ENCODE measurements at regions not wholly inside any gene's neighbourhood (a gene's known extent, or its start where the extent isn't known, plus 50 kb on each side); places are given as distances from the start of the nearest gene placed in this dataset.

DNA sequence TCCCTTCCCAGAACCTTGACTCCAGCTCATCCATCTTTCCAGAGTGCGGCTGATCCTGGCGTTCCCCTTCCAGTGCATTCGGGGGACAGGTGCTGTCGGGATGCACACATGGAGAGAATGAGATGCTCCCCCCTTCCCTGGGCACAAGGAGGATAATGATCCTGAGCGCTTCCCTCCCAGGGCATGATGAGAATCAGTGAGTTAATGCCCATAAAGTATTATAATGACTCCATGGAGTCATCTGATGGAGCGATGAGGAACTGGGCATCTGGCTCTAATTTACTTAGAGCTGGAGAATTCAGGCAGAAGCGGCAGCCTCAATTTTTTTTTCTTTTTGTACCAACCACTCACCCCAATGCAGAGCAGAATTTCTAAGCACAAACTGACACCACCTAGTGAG is 79.6 kb upstream of the SKOR2 start:
- Histone ChIP-seq H3K9me2 (no peaks in the 10 kb centered on the region), H4K20me1 (ENCODE audit: insufficient read depth) (no peaks in the 10 kb centered on the region), H3K36me3 (replicated peaks in 1 of 2; ENCODE audit: control insufficient read depth in 1 of 2, insufficient read depth in 2 of 2, low read length in 1 of 2) (no peaks in the 10 kb centered on the region), H3K9ac (no peak overlapping the region), H3K4me2 (no peak overlapping the region), H3K27ac (ENCODE audit: low read depth in 2 of 2, low read length in 1 of 2) (no peak overlapping the region), H3F3A (replicated peaks; ENCODE audit: insufficient read depth) (no peaks in the 10 kb centered on the region), H3K79me2 (ENCODE audit: insufficient read depth) (no peaks in the 10 kb centered on the region), H3K27me3 (ENCODE audit: insufficient read depth) (no peaks in the 10 kb centered on the region), H3K9me3 (no peaks in the 10 kb centered on the region), H3K4me1 (ENCODE audit: control insufficient read depth in 1 of 2, insufficient read depth in 2 of 2, low read depth in 1 of 2, low read length in 1 of 2) (peaks cover 0 to 10% of the 10 kb centered on the region in 2 experiments; a peak in 1 of 4 replicates), H3K4me3 (ENCODE audit: low read depth in 2 of 2, low read length in 1 of 2) (no peak overlapping the region), H2AFZ (ENCODE audit: low read depth) (no peak overlapping the region)
- DNase-seq, result peak; percentile 73
- ChIA-PET POLR2A (no interaction called here), CTCF (interaction anchor here (1.2 kb wide), 1 partner anchor 418 kb away, joined by 5 read pairs; no protein-coding TSS in a partner anchor)
- TF ChIP-seq RCOR1 (IDR thresholded peaks at IDR 0.05; ENCODE audit: low read length) (peak; percentile 77), CHD2 (IDR thresholded peaks at IDR 0.05; ENCODE audit: low read length, partially characterized antibody) (peak; percentile 41), GATA2 (CRISPR knock-in tag; IDR thresholded peaks at IDR 0.05) (peak; percentile 75), RAD21 (IDR thresholded peaks at IDR 0.05; ENCODE audit: low read length) (peak; percentile 12; the same call in 1 of the 2 replicates), RXRA (IDR thresholded peaks at IDR 0.05; ENCODE audit: borderline replicate concordance, low read depth) (no peak), TCF12 (IDR thresholded peaks at IDR 0.05) (no peak), ZBTB33 (IDR thresholded peaks at IDR 0.05; ENCODE audit: borderline replicate concordance, low read depth) (no peak), EP300 (IDR thresholded peaks at IDR 0.05; ENCODE audit: borderline replicate concordance in 1 of 2, low read depth in 1 of 2, low read length in 1 of 2) (peak in 1 of 2 experiments; percentile 57; a peak in 1 of 4 replicates), RFX5 (IDR thresholded peaks at IDR 0.05; ENCODE audit: low read length) (no peak), POLR2AphosphoS5 (IDR thresholded peaks at IDR 0.05; ENCODE audit: low read depth, low read length) (no peak), MXI1 (IDR thresholded peaks at IDR 0.05; ENCODE audit: low read depth, low read length) (no peak), TAF1 (IDR thresholded peaks at IDR 0.05; ENCODE audit: borderline replicate concordance, low read depth, low read length) (no peak)
- TF ChIP-seq, protein P1, sequence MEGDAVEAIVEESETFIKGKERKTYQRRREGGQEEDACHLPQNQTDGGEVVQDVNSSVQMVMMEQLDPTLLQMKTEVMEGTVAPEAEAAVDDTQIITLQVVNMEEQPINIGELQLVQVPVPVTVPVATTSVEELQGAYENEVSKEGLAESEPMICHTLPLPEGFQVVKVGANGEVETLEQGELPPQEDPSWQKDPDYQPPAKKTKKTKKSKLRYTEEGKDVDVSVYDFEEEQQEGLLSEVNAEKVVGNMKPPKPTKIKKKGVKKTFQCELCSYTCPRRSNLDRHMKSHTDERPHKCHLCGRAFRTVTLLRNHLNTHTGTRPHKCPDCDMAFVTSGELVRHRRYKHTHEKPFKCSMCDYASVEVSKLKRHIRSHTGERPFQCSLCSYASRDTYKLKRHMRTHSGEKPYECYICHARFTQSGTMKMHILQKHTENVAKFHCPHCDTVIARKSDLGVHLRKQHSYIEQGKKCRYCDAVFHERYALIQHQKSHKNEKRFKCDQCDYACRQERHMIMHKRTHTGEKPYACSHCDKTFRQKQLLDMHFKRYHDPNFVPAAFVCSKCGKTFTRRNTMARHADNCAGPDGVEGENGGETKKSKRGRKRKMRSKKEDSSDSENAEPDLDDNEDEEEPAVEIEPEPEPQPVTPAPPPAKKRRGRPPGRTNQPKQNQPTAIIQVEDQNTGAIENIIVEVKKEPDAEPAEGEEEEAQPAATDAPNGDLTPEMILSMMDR (IDR thresholded peaks at IDR 0.05), result no peak
- 5% methylated on average over 7 of the region's 7 CpGs for WGBS (ENCODE audit: low lambda C conversion rate)

GRCh38 chr18:47323158-47323557 is 71.7 kb upstream of the SKOR2 start:
- Histone ChIP-seq H3K9me3 (no peaks in the 10 kb centered on the region), H3K4me1 (ENCODE audit: control insufficient read depth in 1 of 2, insufficient read depth in 2 of 2, low read depth in 1 of 2, low read length in 1 of 2) (no peaks in the 10 kb centered on the region), H3K9me2 (no peaks in the 10 kb centered on the region), H2AFZ (ENCODE audit: low read depth) (no peak overlapping the region), H3K79me2 (ENCODE audit: insufficient read depth) (no peaks in the 10 kb centered on the region), H4K20me1 (ENCODE audit: insufficient read depth) (no peaks in the 10 kb centered on the region), H3K9ac (no peak overlapping the region), H3K27me3 (ENCODE audit: insufficient read depth) (no peaks in the 10 kb centered on the region), H3K27ac (ENCODE audit: low read depth in 2 of 2, low read length in 1 of 2) (no peak overlapping the region), H3F3A (replicated peaks; ENCODE audit: insufficient read depth) (no peaks in the 10 kb centered on the region), H3K36me3 (replicated peaks in 1 of 2; ENCODE audit: control insufficient read depth in 1 of 2, insufficient read depth in 2 of 2, low read length in 1 of 2) (no peaks in the 10 kb centered on the region), H3K4me2 (no peak overlapping the region), H3K4me3 (ENCODE audit: low read depth in 2 of 2, low read length in 1 of 2) (no peak overlapping the region)
- CTCF ChIA-PET, result interaction anchor here (1.0 kb wide), 1 partner anchor 18 kb away, joined by 3 read pairs; no protein-coding TSS in a partner anchor
- DNase-seq, result no peak
- WGBS (ENCODE audit: low lambda C conversion rate), result 32% methylated on average over 3 of the region's 3 CpGs
- POLR2A ChIA-PET, result no interaction called here
- TF ChIP-seq FOXJ3 (CRISPR knock-in tag; IDR thresholded peaks at IDR 0.05), result no peak

Measured in SK-N-SH (cell line).